Putamen (tissue), 1 donor: ENCODE measurements at regions not wholly inside any gene's neighbourhood (a gene's known extent, or its start where the extent isn't known, plus 50 kb on each side); places are given as distances from the start of the nearest gene placed in this dataset.
A peak's percentile ranks its signal among the peaks of the same experiment; 100 is the strongest.
"Not testable (repeated sequence)": the region's sequence is repeated elsewhere in the genome, so short reads cannot be mapped to it uniquely, and the experiment has no call there.

Experiments used
- DNase-seq: peaks from one replicate; pipeline ENCODE4 v3.0.0-alpha.2; 2016; ENCODE audit warnings: low spot score

- DNase-seq = no peak
These were observed 83.0 kb upstream of the IVNS1ABP start for GRCh38 chr1:185400052-185400451.

- DNase-seq = no peak
These were observed 81.6 kb upstream of the IVNS1ABP start for GRCh38 chr1:185398599-185398998.

- no peak for DNase-seq
These were observed 81.0 kb upstream of the IVNS1ABP start for GRCh38 chr1:185398022-185398421.

GRCh38 chr1:185397183-185397582, 80.1 kb upstream of the IVNS1ABP start:
- DNase-seq = no peak

- DNase-seq = no peak
These were observed 79.1 kb upstream of the IVNS1ABP start for GRCh38 chr1:185396126-185396525.

GRCh38 chr1:185393815-185394214, 76.8 kb upstream of the IVNS1ABP start:
- no peak for DNase-seq

- DNase-seq = no peak
These were observed 76.2 kb upstream of the IVNS1ABP start for GRCh38 chr1:185393205-185393604.

GRCh38 chr1:185388815-185389214, 71.8 kb upstream of the IVNS1ABP start:
- no peak for DNase-seq

- no peak for DNase-seq
These were observed 71.3 kb upstream of the IVNS1ABP start for GRCh38 chr1:185388346-185388745.

GRCh38 chr1:185385991-185386390, 68.9 kb upstream of the IVNS1ABP start:
- DNase-seq = no peak

GRCh38 chr1:185383805-185384204, 66.8 kb upstream of the IVNS1ABP start:
- DNase-seq = not testable (repeated sequence)

GRCh38 chr1:185377831-185378230, 60.8 kb upstream of the IVNS1ABP start:
- DNase-seq = no peak

- peak; percentile 14 for DNase-seq
These were observed 60.0 kb upstream of the IVNS1ABP start for GRCh38 chr1:185376840-185377635.

- no peak for DNase-seq
These were observed 59.2 kb upstream of the IVNS1ABP start for GRCh38 chr1:185376288-185376687.

- no peak for DNase-seq
These were observed 58.5 kb upstream of the IVNS1ABP start for GRCh38 chr1:185375583-185375982.

- DNase-seq = no peak
These were observed 56.9 kb upstream of the IVNS1ABP start for GRCh38 chr1:185373813-185374529.

GRCh38 chr1:185369786-185370185, 52.7 kb upstream of the IVNS1ABP start:
- no peak for DNase-seq

- DNase-seq = no peak
These were observed 52.0 kb upstream of the IVNS1ABP start for GRCh38 chr1:185368913-185369491.

GRCh38 chr1:185368313-185368855, 51.3 kb upstream of the IVNS1ABP start:
- DNase-seq = no peak

GRCh38 chr1:185367218-185367617, 50.2 kb upstream of the IVNS1ABP start:
- no peak for DNase-seq
